Endothelial cell of umbilical vein (primary cell): ENCODE measurements at regions not wholly inside any gene's neighbourhood (a gene's known extent, or its start where the extent isn't known, plus 50 kb on each side); places are given as distances from the start of the nearest gene placed in this dataset.

Experiments used
- BruUV-seq: library from RNA; stranded (reverse); fragments of 400-500 nt; replicated peaks from 2 replicates; lab custom pipeline; 2021; lab: Mats Ljungman, UMichigan
- CTCF ChIA-PET: fragments of 300-600, 350-600 bp; sonication (Branson Sonifier 250); formaldehyde crosslinking; loops from one replicate; lab custom pipeline; 2021; ENCODE audit warnings: antibody characterized with exemption, inconsistent platforms; lab: Charles Lee
- POLR2A ChIA-PET: fragments of 300-600, 350-600 bp; sonication (Branson Sonifier 250); formaldehyde crosslinking; loops from one replicate; lab custom pipeline; 2021; ENCODE audit warnings: antibody characterized with exemption, inconsistent platforms; lab: Charles Lee
- DNase-seq: peaks from one replicate; pipeline ENCODE4 v3.0.0-alpha.2; 2011; ENCODE audit warnings: low read depth, low spot score
- FAIRE-seq: peaks from 2 replicates; lab custom pipeline; 2011; peaks lifted over from hg19 to GRCh38; lab: Jason Lieb, UNC
- H2AFZ ChIP-seq: 2 replicates; pipeline ENCODE4 v1.6.0; 2012; ENCODE audit warnings: low read depth, low read length, control low read depth, inconsistent platforms
- H3K27ac ChIP-seq: 2 replicates; pipeline ENCODE4 v1.5.1; 2011; ENCODE audit warnings: low read depth, mild to moderate bottlenecking, control low read depth, low read length, moderate library complexity; ENCODE audit not compliant: insufficient read depth
- H3K27me3 ChIP-seq, 2 experiments: 2 replicates each; pipeline versions ENCODE4 v1.6.0 to v1.6.1; 2011; ENCODE audit warnings: low read length in 2 of 2, mixed read lengths in 1 of 2; ENCODE audit not compliant: control insufficient read depth in 2 of 2, insufficient read depth in 2 of 2
- H3K36me3 ChIP-seq, 2 experiments: 2 replicates in 1 of 2; 3 replicates in 1 of 2; pipeline ENCODE4 v1.5.1; 2011; ENCODE audit warnings: low read length in 2 of 2, mild to moderate bottlenecking in 1 of 2, moderate library complexity in 1 of 2; ENCODE audit not compliant: control insufficient read depth in 2 of 2, insufficient read depth in 2 of 2; ENCODE audit errors: extremely low read depth in 1 of 2
- H3K4me1 ChIP-seq: 3 replicates; pipeline ENCODE4 v1.5.1; 2011; ENCODE audit warnings: mild to moderate bottlenecking, low read length; ENCODE audit not compliant: control insufficient read depth, insufficient read depth; ENCODE audit errors: extremely low read depth
- H3K4me2 ChIP-seq: 2 replicates; pipeline ENCODE4 v1.6.1; 2011; ENCODE audit warnings: low read length, control low read depth, mixed read lengths; ENCODE audit not compliant: insufficient read depth
- H3K4me3 ChIP-seq, 3 experiments: fragments of 200-600 bp in 1 of 3; sonication (generic), shearing (Covaris generic) in 1 of 3; replicated peaks in 1 of 3; 2 replicates each; pipeline ENCODE4 v1.5.1; 2011 to 2016; ENCODE audit warnings: control low read depth in 3 of 3, low read length in 3 of 3, mild to moderate bottlenecking in 2 of 3, inconsistent platforms in 1 of 3, low read depth in 1 of 3, moderate library complexity in 1 of 3; ENCODE audit not compliant: insufficient read depth in 1 of 3
- H3K79me2 ChIP-seq: 2 replicates; pipeline ENCODE4 v1.6.0; 2012; ENCODE audit warnings: low read length, inconsistent platforms; ENCODE audit not compliant: control insufficient read depth, insufficient read depth
- H3K9ac ChIP-seq: replicated peaks from 2 replicates; pipeline ENCODE3; 2011; ENCODE audit warnings: low read length, control low read depth; ENCODE audit not compliant: insufficient read depth; ENCODE audit errors: extremely low read depth
- H3K9me1 ChIP-seq: replicated peaks from 3 replicates; pipeline ENCODE4 v1.6.0; 2011; ENCODE audit warnings: mild to moderate bottlenecking, low read length; ENCODE audit not compliant: control insufficient read depth, insufficient read depth; ENCODE audit errors: extremely low read depth
- H3K9me3 ChIP-seq: replicated peaks from 2 replicates; pipeline ENCODE4 v1.5.1; 2012; ENCODE audit warnings: low read length, inconsistent platforms; ENCODE audit not compliant: control insufficient read depth, insufficient read depth
- H4K20me1 ChIP-seq: replicated peaks from 2 replicates; pipeline ENCODE3; 2011; ENCODE audit warnings: mild to moderate bottlenecking, low read length; ENCODE audit not compliant: control insufficient read depth, insufficient read depth; ENCODE audit errors: extremely low read depth
- CTCF ChIP-seq, 2 donors: IDR thresholded peaks; 1 replicate in 1 of 2; 2 replicates in 1 of 2; pipeline ENCODE4 v1.5.1; 2011; ENCODE audit warnings: low read length in 2 of 2, mild to moderate bottlenecking in 2 of 2, moderate library complexity in 2 of 2, control low read depth in 1 of 2, inconsistent platforms in 1 of 2, low read depth in 1 of 2; ENCODE audit not compliant: insufficient read depth in 1 of 2; ENCODE audit errors: extremely low read depth in 1 of 2
- EZH2 ChIP-seq: IDR thresholded peaks from 2 replicates; pipeline ENCODE4 v1.6.1; 2012; ENCODE audit warnings: borderline replicate concordance, low read depth, mild to moderate bottlenecking, moderate library complexity, low read length, inconsistent platforms; ENCODE audit not compliant: severe bottlenecking
- FOS ChIP-seq: IDR thresholded peaks from 2 replicates; pipeline ENCODE4 v1.6.1; 2011; ENCODE audit warnings: mild to moderate bottlenecking, low read length, moderate library complexity, borderline replicate concordance; ENCODE audit not compliant: insufficient read depth
- GATA2 ChIP-seq: IDR thresholded peaks from 2 replicates; pipeline ENCODE4 v1.7.0; 2011; ENCODE audit warnings: low read depth, mild to moderate bottlenecking, moderate library complexity, mixed read lengths, low read length; ENCODE audit not compliant: insufficient read length, insufficient read depth
- JUN ChIP-seq: IDR thresholded peaks from 2 replicates; pipeline ENCODE4 v1.6.1; 2011; ENCODE audit warnings: borderline replicate concordance, low read depth; ENCODE audit not compliant: insufficient read length, insufficient read depth
- MAX ChIP-seq: IDR thresholded peaks from 2 replicates; pipeline ENCODE4 v1.6.1; 2011; ENCODE audit not compliant: insufficient read depth, insufficient read length
- MYC ChIP-seq: IDR thresholded peaks from one replicate; pipeline ENCODE4 v1.6.1; 2011; ENCODE audit warnings: mild to moderate bottlenecking, low read depth, low read length
- POLR2A ChIP-seq: IDR thresholded peaks from 2 replicates; pipeline ENCODE4 v1.6.1; 2012; ENCODE audit warnings: low read depth, mild to moderate bottlenecking, control low read depth, low read length
- POLR2AphosphoS5 ChIP-seq: IDR thresholded peaks from 2 replicates; pipeline ENCODE4 v1.6.1; 2012; ENCODE audit warnings: low read depth, mild to moderate bottlenecking, control low read depth, low read length, moderate library complexity; ENCODE audit not compliant: insufficient read depth
- dilution Hi-C: fragments of 300-500 bp; cut with MboI; formaldehyde crosslinking; loops from one replicate; pipeline ENCODE4 v1.15.0; 2019; ENCODE audit warnings: low sequenced_read_pairs; ENCODE audit not compliant: extremely low pct_ligation_motif_present
- intact Hi-C: fragments of 100-400 bp; cut with micrococcal nuclease; formaldehyde crosslinking; loops from one replicate; pipeline ENCODE4 v1.10.0; 2022

GRCh38 chr1:148308832-148309458 lies 156.9 kb upstream of the NBPF11 start:
- Histone ChIP-seq H3K27ac (no peak overlapping the region), H3K36me3 (no peaks in the 10 kb centered on the region), H3K79me2 (no peaks in the 10 kb centered on the region), H3K27me3 (peaks cover 39 to 52% of the 10 kb centered on the region in 2 experiments), H3K9ac (no peak overlapping the region), H2AFZ (no peak overlapping the region), H3K4me3 (no peak overlapping the region), H3K4me2 (no peak overlapping the region), H3K9me1 (no peaks in the 10 kb centered on the region), H3K9me3 (no peaks in the 10 kb centered on the region), H4K20me1 (no peaks in the 10 kb centered on the region), H3K4me1 (no peaks in the 10 kb centered on the region)
- intact Hi-C loops (no loop called here), dilution Hi-C loops (no loop called here)
- FAIRE-seq (no peak), DNase-seq (no peak)
- ChIA-PET CTCF (no interaction called here), POLR2A (no interaction called here)
- BruUV-seq = no TSS peak
- TF ChIP-seq MYC (no peak), POLR2AphosphoS5 (no peak), FOS (no peak), EZH2 (no peak), MAX (no peak), GATA2 (no peak), CTCF (IDR thresholded peaks at IDR 0.05; ENCODE audit: extremely low read depth in 1 of 2, insufficient read depth in 1 of 2, low read depth in 1 of 2, low read length in 2 of 2) (no peak), POLR2A (no peak), JUN (no peak)
